Body of pancreas (tissue), 4 donors: ENCODE measurements at regions not wholly inside any gene's neighbourhood (a gene's known extent, or its start where the extent isn't known, plus 50 kb on each side); places are given as distances from the start of the nearest gene placed in this dataset.
A peak's percentile ranks its signal among the peaks of the same experiment; 100 is the strongest.

Source experiments
- ATAC-seq: fragments of 150-250 bp; one replicate; pipeline ENCODE4 v1.9.1; 2016
- DNase-seq, 4 donors: peaks; one replicate each; pipeline ENCODE4 v3.0.0-alpha.2; 2019
- H3K27ac ChIP-seq, 4 donors: fragments of 200-600 bp; sonication (generic); 1 replicate in 3 of 4; 2 replicates in 1 of 4; pipeline versions ENCODE4 v1.5.1 to v1.6.1; 2016 to 2019; ENCODE audit warnings: mild to moderate bottlenecking in 1 of 4, mixed read lengths in 1 of 4, moderate library complexity in 1 of 4
- H3K27me3 ChIP-seq, 2 donors: fragments of 200-600 bp; sonication (generic); one replicate each; pipeline ENCODE4 v1.6.0; 2016; ENCODE audit warnings: mild to moderate bottlenecking in 1 of 2
- H3K36me3 ChIP-seq, 2 donors: fragments of 200-600 bp; sonication (generic); replicated peaks in 1 of 2; 2 replicates each; pipeline ENCODE4 v1.5.1; 2016; ENCODE audit warnings: low read depth in 2 of 2; ENCODE audit not compliant: insufficient read depth in 1 of 2
- H3K4me1 ChIP-seq: fragments of 200-600 bp; sonication (generic); one replicate; pipeline ENCODE4 v1.6.0; 2016
- H3K4me3 ChIP-seq, 2 donors: fragments of 200-600 bp; sonication (generic); 1 replicate in 1 of 2; 2 replicates in 1 of 2; pipeline ENCODE4 v1.5.1; 2016 to 2019
- H3K9me3 ChIP-seq, 3 donors: fragments of 200-600 bp; sonication (generic); 1 replicate in 2 of 3; 2 replicates in 1 of 3; pipeline ENCODE4 v1.5.1; 2016
- POLR2A ChIP-seq, 3 donors: fragments of 450-650 bp; IDR thresholded peaks; one replicate each; pipeline ENCODE4 v1.6.1; 2016; ENCODE audit warnings: antibody characterized with exemption in 3 of 3, mild to moderate bottlenecking in 2 of 3
- WGBS, 2 donors: methylation state at CpG; one replicate each; pipeline ENCODE4 v1.1.5; 2017; 5-methylcytosine and 5-hydroxymethylcytosine counted together
- intact Hi-C: fragments of 100-400 bp; cut with DNase I; formaldehyde crosslinking; loops from one replicate; pipeline ENCODE4 v1.15.1; 2023
- TF ChIP-seq, protein P1 (sequence below), 7 experiments: fragments of 450-650 bp in 4 of 7; fragments of 200-600 bp in 3 of 7; sonication (generic) in 3 of 7; IDR thresholded peaks; one replicate each; pipeline ENCODE4 v1.5.1; 2016 to 2019; ENCODE audit warnings: antibody characterized with exemption in 7 of 7

- 71 to 90% methylated on average over 9 of the region's 9 CpGs for WGBS, 2 donors
- Histone ChIP-seq H3K27me3 (no peaks in the 10 kb centered on the region), H3K27ac (no peak overlapping the region), H3K4me3 (no peak overlapping the region), H3K4me1 (peaks cover 17% of the 10 kb centered on the region), H3K9me3 (no peaks in the 10 kb centered on the region), H3K36me3 (no peaks in the 10 kb centered on the region)
- DNase-seq, result peak in 1 of 4 donors; percentile 25
- intact Hi-C loops, result no loop called here
- TF ChIP-seq, protein P1, sequence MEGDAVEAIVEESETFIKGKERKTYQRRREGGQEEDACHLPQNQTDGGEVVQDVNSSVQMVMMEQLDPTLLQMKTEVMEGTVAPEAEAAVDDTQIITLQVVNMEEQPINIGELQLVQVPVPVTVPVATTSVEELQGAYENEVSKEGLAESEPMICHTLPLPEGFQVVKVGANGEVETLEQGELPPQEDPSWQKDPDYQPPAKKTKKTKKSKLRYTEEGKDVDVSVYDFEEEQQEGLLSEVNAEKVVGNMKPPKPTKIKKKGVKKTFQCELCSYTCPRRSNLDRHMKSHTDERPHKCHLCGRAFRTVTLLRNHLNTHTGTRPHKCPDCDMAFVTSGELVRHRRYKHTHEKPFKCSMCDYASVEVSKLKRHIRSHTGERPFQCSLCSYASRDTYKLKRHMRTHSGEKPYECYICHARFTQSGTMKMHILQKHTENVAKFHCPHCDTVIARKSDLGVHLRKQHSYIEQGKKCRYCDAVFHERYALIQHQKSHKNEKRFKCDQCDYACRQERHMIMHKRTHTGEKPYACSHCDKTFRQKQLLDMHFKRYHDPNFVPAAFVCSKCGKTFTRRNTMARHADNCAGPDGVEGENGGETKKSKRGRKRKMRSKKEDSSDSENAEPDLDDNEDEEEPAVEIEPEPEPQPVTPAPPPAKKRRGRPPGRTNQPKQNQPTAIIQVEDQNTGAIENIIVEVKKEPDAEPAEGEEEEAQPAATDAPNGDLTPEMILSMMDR (IDR thresholded peaks at IDR 0.05), result no peak
- no peak for TF ChIP-seq POLR2A (IDR thresholded peaks at IDR 0.05)
- no peak for ATAC-seq
These were observed 443.9 kb downstream of the FGF9 start for GRCh38 chr13:22114630-22115311.

DNA sequence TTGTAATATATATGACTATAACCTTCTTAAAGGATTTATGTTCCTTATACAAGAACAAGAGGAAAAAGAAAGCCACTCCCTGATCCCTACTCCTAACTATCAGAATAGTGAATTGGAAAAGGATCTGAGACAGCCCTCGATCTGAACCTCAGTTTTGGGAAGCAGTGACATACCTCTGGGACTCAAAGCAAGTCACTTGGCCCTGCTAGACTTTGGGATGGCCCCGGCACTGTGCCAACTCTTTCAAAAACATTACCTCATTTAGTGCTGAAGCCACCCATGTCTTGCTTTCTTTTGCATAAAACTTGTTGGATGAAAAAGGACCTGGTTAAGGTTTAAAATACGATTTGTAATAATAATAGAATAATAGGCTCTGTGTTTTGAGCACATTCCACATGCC is 447.3 kb downstream of the FGF9 start:
- 70 to 81% methylated on average over 3 of the region's 3 CpGs for WGBS, 2 donors
- DNase-seq, result no peak
- Histone ChIP-seq H3K27ac (no peak overlapping the region), H3K4me1 (no peaks in the 10 kb centered on the region), H3K27me3 (no peaks in the 10 kb centered on the region), H3K9me3 (no peaks in the 10 kb centered on the region), H3K36me3 (no peaks in the 10 kb centered on the region), H3K4me3 (no peak overlapping the region)
- TF ChIP-seq POLR2A (IDR thresholded peaks at IDR 0.05), result no peak
- TF ChIP-seq, protein P1 (IDR thresholded peaks at IDR 0.05), result no peak
- intact Hi-C loops, result no loop called here
- no peak for ATAC-seq

- H3K36me3 ChIP-seq, result no peaks in the 10 kb centered on the region
- no peak for ATAC-seq
- TF ChIP-seq POLR2A (IDR thresholded peaks at IDR 0.05), result no peak
- TF ChIP-seq, protein P1 (IDR thresholded peaks at IDR 0.05), result no peak
- no peaks in the 10 kb centered on the region for H3K9me3 ChIP-seq
- no peak for DNase-seq
- H3K4me3 ChIP-seq, result no peak overlapping the region
- H3K27me3 ChIP-seq, result no peaks in the 10 kb centered on the region
- H3K4me1 ChIP-seq, result no peaks in the 10 kb centered on the region
- no peak overlapping the region for H3K27ac ChIP-seq
- intact Hi-C loops, result no loop called here
- WGBS, 2 donors, result 89 to 92% methylated on average over 7 of the region's 7 CpGs
These were observed 449.8 kb downstream of the FGF9 start for GRCh38 chr13:22120646-22121045.

GRCh38 chr13:22121146-22121739 is 450.4 kb downstream of the FGF9 start:
- 70 to 79% methylated on average over 10 of the region's 10 CpGs for WGBS, 2 donors

More at GRCh38 chr13:22121146-22121739, 450.4 kb downstream of the FGF9 start:
- DNase-seq, result no peak
- TF ChIP-seq POLR2A (IDR thresholded peaks at IDR 0.05), result no peak
- TF ChIP-seq, protein P1 (IDR thresholded peaks at IDR 0.05), result no peak
- intact Hi-C loops, result no loop called here
- no peaks in the 10 kb centered on the region for H3K36me3 ChIP-seq
- no peak for ATAC-seq
- no peaks in the 10 kb centered on the region for H3K9me3 ChIP-seq
- H3K27ac ChIP-seq, result no peak overlapping the region
- H3K27me3 ChIP-seq, result no peaks in the 10 kb centered on the region
- H3K4me1 ChIP-seq, result no peaks in the 10 kb centered on the region
- no peak overlapping the region for H3K4me3 ChIP-seq
